GM23248 (cell line): ENCODE measurements at regions not wholly inside any gene's neighbourhood (a gene's known extent, or its start where the extent isn't known, plus 50 kb on each side); places are given as distances from the start of the nearest gene placed in this dataset.

ENCODE experiments used
- EZH2 ChIP-seq: fragments of 200-600 bp; sonication (generic); IDR thresholded peaks from 2 replicates; pipeline ENCODE4 v1.6.1; 2018; ENCODE audit warnings: antibody characterized with exemption, mild to moderate bottlenecking; ENCODE audit not compliant: insufficient read depth, poor library complexity, severe bottlenecking
- EZH2phosphoT487 ChIP-seq: fragments of 200-600 bp; sonication (generic); IDR thresholded peaks from 2 replicates; pipeline ENCODE4 v1.6.1; 2018; ENCODE audit warnings: antibody characterized with exemption, moderate library complexity, mild to moderate bottlenecking, low read depth; ENCODE audit not compliant: insufficient read depth

- TF ChIP-seq EZH2phosphoT487 (no peak), EZH2 (no peak)
Observed at GRCh38 chr7:16261100-16261499, 160.2 kb downstream of the CRPPA start.
